Endothelial cell (in vitro differentiated cells): ENCODE measurements at regions not wholly inside any gene's neighbourhood (a gene's known extent, or its start where the extent isn't known, plus 50 kb on each side); places are given as distances from the start of the nearest gene placed in this dataset.

Experiments
- DNase-seq: peaks from one replicate; pipeline ENCODE4 v3.0.0; 2021; ENCODE audit warnings: low spot score
- H3K27ac Mint-ChIP-seq: one replicate; pipeline ENCODE4 v1.8.0; 2021; ENCODE audit warnings: mixed read lengths, inconsistent platforms; ENCODE audit not compliant: unreplicated experiment
- H3K27me3 Mint-ChIP-seq: one replicate; pipeline ENCODE4 v1.8.0; 2021; ENCODE audit warnings: mild to moderate bottlenecking, moderate library complexity, mixed read lengths, inconsistent platforms; ENCODE audit not compliant: unreplicated experiment
- H3K36me3 Mint-ChIP-seq: one replicate; pipeline ENCODE4 v1.8.0; 2021; ENCODE audit warnings: mild to moderate bottlenecking, low read depth, mixed read lengths, inconsistent platforms; ENCODE audit not compliant: unreplicated experiment
- H3K4me1 Mint-ChIP-seq: one replicate; pipeline ENCODE4 v1.8.0; 2021; ENCODE audit warnings: mild to moderate bottlenecking, mixed read lengths, inconsistent platforms; ENCODE audit not compliant: unreplicated experiment
- H3K4me3 Mint-ChIP-seq: one replicate; pipeline ENCODE4 v1.8.0; 2021; ENCODE audit warnings: mild to moderate bottlenecking, mixed read lengths, inconsistent platforms; ENCODE audit not compliant: unreplicated experiment
- H3K9me3 Mint-ChIP-seq: one replicate; pipeline ENCODE4 v1.8.0; 2021; ENCODE audit warnings: mixed read lengths, inconsistent platforms; ENCODE audit not compliant: unreplicated experiment
- TF ChIP-seq, protein P1 (sequence below): fragments of 200-600 bp; sonication (generic); IDR thresholded peaks from one replicate; pipeline ENCODE4 v1.5.0; 2021; ENCODE audit warnings: antibody characterized with exemption; ENCODE audit not compliant: unreplicated experiment

DNA sequence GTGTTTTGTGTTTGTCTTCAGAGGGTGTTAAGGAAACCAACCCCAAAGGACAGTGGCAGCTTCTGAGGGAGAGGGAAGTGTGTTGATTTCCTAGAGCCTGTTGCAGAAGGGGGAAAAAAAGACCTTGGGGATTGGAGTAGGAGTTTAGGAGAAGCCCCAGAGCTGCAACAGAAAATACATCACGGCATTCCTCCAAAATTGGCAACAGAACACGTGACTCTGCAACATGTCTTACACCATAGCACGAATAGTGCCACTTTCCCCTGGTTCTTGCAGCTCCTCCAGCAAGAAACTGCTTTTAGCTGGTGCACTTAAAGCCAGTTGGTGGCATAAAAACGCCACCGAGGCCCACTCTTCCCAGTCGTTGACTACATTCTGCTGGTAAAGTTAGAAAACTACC lies 473.0 kb downstream of the CD83 start:
- no peaks in the 10 kb centered on the region for H3K4me1 Mint-ChIP-seq
- H3K27ac Mint-ChIP-seq: no peak overlapping the region
- no peaks in the 10 kb centered on the region for H3K36me3 Mint-ChIP-seq
- no peak overlapping the region for H3K4me3 Mint-ChIP-seq
- no peaks in the 10 kb centered on the region for H3K9me3 Mint-ChIP-seq
- H3K27me3 Mint-ChIP-seq: peaks cover 2% of the 10 kb centered on the region
- TF ChIP-seq, protein P1, sequence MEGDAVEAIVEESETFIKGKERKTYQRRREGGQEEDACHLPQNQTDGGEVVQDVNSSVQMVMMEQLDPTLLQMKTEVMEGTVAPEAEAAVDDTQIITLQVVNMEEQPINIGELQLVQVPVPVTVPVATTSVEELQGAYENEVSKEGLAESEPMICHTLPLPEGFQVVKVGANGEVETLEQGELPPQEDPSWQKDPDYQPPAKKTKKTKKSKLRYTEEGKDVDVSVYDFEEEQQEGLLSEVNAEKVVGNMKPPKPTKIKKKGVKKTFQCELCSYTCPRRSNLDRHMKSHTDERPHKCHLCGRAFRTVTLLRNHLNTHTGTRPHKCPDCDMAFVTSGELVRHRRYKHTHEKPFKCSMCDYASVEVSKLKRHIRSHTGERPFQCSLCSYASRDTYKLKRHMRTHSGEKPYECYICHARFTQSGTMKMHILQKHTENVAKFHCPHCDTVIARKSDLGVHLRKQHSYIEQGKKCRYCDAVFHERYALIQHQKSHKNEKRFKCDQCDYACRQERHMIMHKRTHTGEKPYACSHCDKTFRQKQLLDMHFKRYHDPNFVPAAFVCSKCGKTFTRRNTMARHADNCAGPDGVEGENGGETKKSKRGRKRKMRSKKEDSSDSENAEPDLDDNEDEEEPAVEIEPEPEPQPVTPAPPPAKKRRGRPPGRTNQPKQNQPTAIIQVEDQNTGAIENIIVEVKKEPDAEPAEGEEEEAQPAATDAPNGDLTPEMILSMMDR: no peak
- no peak for DNase-seq

DNA sequence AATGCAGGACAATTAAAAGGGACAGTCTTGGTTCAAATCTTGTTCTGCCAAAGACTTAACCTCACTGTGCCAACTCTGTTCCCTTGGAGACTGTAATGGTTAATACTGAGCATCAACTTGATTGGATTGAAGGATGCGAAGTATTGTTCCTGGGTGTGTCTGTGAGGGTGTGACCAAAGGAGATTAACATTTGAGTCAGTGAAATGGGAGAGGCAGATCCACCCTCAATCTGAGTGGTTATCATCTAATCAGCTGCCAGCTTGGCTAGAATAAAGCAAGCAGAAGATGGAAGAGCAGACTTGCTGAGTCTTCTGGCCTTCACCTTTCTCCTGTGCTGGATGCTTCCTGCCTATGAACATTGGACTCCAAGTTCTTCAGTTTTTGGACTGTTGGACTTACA lies 474.4 kb downstream of the CD83 start:
- no peak overlapping the region for H3K4me3 Mint-ChIP-seq
- TF ChIP-seq, protein P1: no peak

DNA sequence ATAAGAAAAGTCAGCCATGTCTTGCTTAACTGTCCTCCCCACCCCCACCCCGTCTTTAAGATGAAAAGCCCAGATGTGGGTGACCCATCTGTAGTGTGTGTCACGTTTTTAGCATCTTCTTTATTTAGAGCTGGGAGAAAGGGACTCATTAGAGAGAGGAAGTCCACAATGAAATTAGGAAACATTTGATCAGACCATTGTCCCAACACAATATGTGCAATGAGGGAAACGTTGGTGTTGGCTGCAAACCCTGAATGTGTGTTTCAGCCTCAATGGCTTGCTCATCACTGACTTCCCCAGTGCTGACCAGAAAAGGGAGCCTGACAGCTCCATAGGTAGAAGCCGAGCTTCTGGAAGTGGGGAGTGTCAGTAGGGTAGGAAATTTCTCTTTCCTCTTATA lies 475.7 kb downstream of the CD83 start:
- Mint-ChIP-seq H3K36me3 (no peaks in the 10 kb centered on the region), H3K27ac (no peak overlapping the region), H3K9me3 (no peaks in the 10 kb centered on the region), H3K4me1 (no peaks in the 10 kb centered on the region), H3K4me3 (no peak overlapping the region), H3K27me3 (peaks cover 2% of the 10 kb centered on the region)
- DNase-seq: no peak
- TF ChIP-seq, protein P1: no peak

More for the DNA sequence above, 474.4 kb downstream of the CD83 start:
- DNase-seq: no peak
- H3K4me1 Mint-ChIP-seq: no peaks in the 10 kb centered on the region
- no peaks in the 10 kb centered on the region for H3K36me3 Mint-ChIP-seq
- H3K27ac Mint-ChIP-seq: no peak overlapping the region
- H3K27me3 Mint-ChIP-seq: peaks cover 2% of the 10 kb centered on the region
- no peaks in the 10 kb centered on the region for H3K9me3 Mint-ChIP-seq

DNA sequence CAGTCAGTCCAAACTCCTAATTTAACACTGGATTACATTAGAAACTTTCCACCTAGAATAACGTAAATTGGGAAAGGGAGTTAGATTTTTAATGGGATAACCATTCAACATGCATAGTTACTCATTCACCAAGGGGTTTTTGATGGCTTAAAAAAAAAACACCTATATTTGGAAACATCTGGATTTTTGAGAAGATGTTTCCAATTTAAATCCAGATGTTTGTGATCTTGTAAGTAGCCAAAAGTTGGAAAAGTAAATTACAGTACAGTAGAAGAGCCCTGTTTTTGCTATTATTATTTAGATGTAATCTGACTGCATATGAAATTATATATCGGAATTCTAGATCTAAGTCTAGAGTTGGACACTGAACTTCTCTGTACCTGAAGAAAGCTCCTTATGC lies 478.2 kb downstream of the CD83 start:
- peaks cover 10% of the 10 kb centered on the region for H3K4me1 Mint-ChIP-seq
- no peaks in the 10 kb centered on the region for H3K36me3 Mint-ChIP-seq
- TF ChIP-seq, protein P1: no peak
- H3K4me3 Mint-ChIP-seq: no peak overlapping the region
- H3K27ac Mint-ChIP-seq: no peak overlapping the region
- H3K27me3 Mint-ChIP-seq: no peaks in the 10 kb centered on the region
- DNase-seq: no peak
- H3K9me3 Mint-ChIP-seq: no peaks in the 10 kb centered on the region

DNA sequence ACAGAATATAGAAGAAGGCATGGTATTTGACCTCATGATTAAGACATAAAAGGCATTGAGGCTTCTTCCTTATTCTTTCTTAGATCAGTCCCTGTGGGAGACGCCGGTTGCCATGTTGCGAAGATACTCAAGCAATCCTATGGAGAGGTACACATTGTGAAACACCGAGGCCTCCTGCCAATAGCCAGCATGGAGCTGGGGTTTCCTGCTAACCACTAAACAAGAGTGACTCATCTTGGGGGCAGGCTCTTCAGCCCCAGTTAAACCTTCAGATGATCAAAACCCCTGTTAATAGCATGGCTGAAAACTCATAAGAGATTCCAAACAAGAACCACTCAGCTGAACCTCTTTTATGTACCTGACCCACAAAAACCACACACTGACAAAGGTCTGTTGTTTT lies 478.8 kb downstream of the CD83 start:
- TF ChIP-seq, protein P1: no peak
- H3K4me3 Mint-ChIP-seq: no peak overlapping the region
- no peaks in the 10 kb centered on the region for H3K36me3 Mint-ChIP-seq
- no peak for DNase-seq
- no peak overlapping the region for H3K27ac Mint-ChIP-seq
- H3K27me3 Mint-ChIP-seq: no peaks in the 10 kb centered on the region
- H3K9me3 Mint-ChIP-seq: no peaks in the 10 kb centered on the region
- peaks cover 10% of the 10 kb centered on the region for H3K4me1 Mint-ChIP-seq
